Fibroblast of the conjunctiva (primary cell): ENCODE measurements at regions not wholly inside any gene's neighbourhood (a gene's known extent, or its start where the extent isn't known, plus 50 kb on each side); places are given as distances from the start of the nearest gene placed in this dataset.

Experiments
- DNase-seq: peaks from one replicate; pipeline ENCODE4 v3.0.0-alpha.2; 2010; ENCODE audit warnings: low read depth

- no peak for DNase-seq
These were observed 234.5 kb downstream of the LMO4 start for GRCh38 chr1:87563211-87563610.

GRCh38 chr1:87565861-87566260 is 237.2 kb downstream of the LMO4 start:
- no peak for DNase-seq

GRCh38 chr1:87568005-87568404 is 239.3 kb downstream of the LMO4 start:
- no peak for DNase-seq

DNA sequence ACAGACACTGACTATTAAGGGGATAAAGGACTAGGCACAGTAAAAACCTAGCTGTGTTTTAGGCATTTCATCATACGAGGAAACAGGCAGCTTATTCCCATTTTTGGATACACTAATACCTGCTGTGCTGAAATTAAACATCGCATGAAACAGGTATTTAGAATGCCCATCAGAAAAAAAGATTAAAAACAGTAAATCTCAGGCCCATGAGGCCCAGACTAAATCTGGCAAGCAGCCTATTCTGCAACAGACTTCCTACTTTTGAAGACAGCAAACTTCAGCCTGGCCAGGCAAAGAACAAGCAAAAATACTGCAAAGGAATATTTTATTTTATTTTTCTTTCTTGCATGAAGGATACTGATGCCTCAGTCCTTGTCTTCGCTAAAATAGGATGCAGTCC is 240.2 kb downstream of the LMO4 start:
- DNase-seq: no peak

- no peak for DNase-seq
These were observed 243.3 kb downstream of the LMO4 start for GRCh38 chr1:87572008-87572407.

- DNase-seq: no peak
These were observed 244.2 kb downstream of the LMO4 start for GRCh38 chr1:87572891-87573290.

- DNase-seq: no peak
These were observed 246.8 kb downstream of the LMO4 start for GRCh38 chr1:87575528-87575927.

GRCh38 chr1:87578464-87578863 is 249.8 kb downstream of the LMO4 start:
- DNase-seq: no peak

DNA sequence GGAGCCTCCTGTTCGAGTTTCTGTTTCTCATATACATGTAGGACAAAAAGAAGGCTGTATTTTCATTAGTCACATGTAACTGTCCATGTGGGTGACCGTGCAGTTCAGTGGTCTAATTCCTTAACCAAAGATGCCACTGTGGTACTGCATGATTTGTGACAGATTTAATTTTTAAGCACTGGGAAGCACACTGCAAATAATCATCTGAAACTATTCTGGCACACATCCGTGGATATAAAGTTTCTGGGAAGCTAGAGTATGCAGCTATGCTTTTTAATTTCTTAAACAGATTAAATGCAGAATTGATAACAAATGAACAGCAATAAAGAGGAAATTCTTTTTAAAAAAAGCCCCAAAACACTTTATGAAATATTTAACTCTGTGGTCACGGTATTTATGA is 254.8 kb downstream of the LMO4 start:
- no peak for DNase-seq

DNA sequence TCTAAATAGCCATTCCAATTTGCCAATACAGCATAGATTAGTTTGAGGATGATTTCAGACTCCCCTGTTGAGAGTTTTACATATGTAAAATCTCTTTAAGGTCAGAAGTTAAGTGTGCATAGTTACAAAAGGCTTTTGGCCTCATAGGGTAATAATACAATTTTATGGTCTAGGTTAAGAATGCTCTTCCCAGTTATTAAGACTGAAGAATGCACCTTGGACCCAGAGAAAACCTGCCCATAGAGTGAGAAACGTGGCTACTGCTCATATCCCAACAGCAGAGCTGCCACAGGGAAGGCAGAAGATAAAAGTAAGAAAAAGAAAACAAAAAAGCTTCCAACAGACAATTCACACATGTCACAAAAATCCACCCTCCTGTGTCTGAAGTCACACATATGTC is 255.9 kb downstream of the LMO4 start:
- DNase-seq: no peak

DNA sequence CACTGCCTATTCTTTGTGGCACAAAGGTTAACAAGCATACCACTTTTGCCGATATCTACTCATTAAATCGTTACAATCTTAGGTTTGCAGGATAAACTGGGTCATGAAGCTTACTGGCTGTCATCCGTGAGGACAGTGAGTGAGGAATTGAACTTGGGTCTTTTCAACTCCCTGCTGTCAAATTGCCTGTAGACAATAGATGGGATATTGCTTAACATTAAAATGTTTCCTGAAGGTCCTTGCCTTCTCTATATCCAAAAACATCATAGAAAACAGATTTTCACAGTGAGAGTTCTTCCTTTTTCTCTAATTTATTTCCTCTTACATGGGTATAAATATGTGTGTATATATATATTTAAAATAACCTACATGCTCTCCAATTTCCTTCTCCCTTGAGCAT is 257.8 kb downstream of the LMO4 start:
- DNase-seq: no peak

DNA sequence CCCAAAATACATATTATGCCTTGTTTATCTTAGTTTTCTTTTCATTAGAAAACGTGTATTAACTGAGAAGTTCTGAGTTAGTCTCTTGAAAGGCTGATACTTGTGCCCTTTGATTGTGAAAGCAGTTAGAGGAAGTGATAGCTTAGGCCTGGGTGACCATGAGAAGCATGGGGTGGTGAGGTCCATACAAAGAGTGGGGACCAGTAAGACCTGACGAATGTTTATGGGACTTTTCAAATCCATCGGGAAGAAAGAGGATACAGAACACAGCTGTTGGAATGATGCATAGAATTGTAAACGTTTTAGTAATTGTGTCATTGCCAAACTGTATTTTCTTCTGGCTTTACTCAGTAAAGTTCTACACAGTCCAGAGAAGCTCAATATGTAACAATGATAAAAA is 259.8 kb downstream of the LMO4 start:
- no peak for DNase-seq

DNA sequence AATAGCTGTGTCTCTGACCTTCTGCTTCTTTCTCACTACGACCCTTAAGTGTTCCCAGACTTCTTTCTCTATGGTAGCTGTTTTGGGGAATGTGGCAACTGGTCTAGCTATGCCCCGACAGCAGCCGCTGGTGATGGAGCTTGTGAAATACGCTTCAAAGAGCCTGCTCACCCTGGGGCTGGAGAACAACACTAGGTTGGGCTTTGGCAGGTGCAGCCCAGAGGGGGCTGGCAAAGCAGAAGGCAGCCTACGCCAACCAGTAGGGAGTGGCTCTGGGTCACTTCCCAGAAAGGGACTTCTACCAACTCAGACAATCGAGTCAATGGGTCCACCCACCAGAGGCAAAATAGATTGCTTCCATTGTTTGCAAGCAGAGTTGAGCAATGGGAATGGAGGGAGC is 262.8 kb downstream of the LMO4 start:
- DNase-seq: no peak

GRCh38 chr1:87592156-87592555 is 263.5 kb downstream of the LMO4 start:
- no peak for DNase-seq

GRCh38 chr1:87594736-87595383 is 266.2 kb downstream of the LMO4 start:
- no peak for DNase-seq

DNA sequence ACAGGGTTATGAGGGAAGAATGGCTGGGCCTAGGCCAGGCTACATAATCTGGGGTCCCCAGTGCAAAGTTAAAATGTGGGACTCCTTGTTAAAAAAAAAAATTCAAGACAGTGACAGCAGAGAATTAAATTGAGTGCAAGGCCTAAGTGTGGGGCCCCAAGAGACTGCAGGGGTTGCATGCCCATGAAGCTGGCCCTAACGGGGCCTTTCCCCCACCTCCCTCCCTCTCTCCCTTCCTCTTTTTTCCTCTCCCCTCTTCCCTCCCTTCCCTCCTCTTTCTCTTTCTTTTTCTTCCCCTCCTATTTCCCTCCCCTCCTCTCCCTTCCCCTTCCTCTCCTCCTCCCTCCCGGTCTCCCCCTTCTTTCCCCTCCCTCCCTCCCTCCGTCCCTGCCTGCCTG is 266.7 kb downstream of the LMO4 start:
- no peak for DNase-seq

DNA sequence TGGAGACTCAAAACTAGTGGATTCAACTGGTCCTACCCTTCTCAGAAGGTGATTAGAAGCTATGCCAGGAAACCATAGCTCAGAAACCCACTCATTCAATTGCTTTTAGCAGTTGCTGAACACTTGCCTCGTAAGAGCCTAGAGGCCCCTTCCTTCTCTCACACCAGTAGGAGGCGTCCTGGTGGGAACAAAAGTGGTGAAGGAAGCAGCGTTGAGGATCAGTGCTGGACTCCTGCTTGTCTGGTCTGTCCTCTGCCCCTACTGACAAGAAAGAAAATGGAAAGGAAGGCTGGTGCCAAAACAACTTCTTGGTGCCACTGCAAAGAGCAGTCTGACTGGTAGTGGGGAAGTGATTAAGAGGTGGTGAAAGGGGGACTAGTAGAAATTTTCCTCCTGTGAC is 269.7 kb downstream of the LMO4 start:
- DNase-seq: no peak

DNA sequence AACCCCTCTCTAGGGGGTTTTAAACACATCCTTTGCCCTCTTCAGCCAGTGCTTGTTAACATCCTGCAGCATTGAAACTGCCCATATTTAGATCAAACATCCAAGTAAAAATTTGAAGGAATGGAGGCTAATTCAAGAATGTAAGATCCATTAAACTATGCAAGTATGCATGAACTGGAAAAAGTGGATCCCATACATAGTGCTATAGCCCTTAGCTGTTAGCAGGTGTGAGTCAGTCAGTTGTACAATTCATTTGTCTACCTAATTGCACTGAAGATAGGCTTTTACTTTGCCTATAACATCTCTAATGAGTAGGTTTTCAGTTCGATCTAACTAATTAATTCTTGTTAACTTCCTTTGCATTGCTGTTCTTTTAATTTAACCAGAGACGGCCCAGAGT is 270.9 kb downstream of the LMO4 start:
- no peak for DNase-seq

DNA sequence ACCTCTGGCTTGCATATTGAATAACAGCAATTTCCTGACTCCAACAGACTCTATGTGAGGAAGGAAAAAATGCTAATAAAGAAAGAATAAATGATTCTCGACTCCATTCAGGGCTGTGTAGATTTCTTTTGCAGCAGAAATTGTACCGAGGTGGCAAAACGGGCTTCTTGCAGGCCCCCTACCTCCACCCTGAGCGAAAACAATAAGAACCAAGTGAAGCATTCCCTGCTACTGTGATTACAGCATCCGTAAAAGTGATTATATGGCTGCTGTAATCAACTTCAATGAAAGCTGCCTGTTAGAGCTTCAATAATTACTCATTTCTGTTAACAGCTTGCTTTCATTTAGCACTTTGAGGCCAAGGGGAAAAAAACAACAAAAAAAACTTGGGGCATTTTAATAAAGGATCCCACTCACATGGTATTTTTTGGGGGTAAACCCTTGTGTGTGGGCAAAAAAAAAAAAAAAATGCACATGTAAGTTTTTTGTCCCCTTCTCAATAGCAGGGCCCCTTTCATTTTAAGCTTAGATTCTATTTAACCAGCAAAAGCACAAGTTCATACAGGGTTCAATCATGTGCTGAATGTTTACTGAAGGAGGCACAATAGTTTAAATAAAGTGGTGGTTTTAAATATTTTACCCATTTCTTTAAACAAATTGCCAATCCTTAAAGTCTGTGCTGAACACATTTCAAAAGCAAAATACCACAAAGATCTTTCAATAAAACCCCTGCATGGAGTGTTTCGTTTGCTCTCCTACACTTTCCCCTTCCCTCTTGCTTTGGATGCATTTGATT is 271.6 kb downstream of the LMO4 start:
- no peak for DNase-seq

- no peak for DNase-seq
These were observed 272.2 kb downstream of the LMO4 start for GRCh38 chr1:87600854-87601253.

GRCh38 chr1:87603626-87604025 is 274.9 kb downstream of the LMO4 start:
- no peak for DNase-seq

- no peak for DNase-seq
These were observed 284.3 kb downstream of the LMO4 start for GRCh38 chr1:87612956-87613355.

- DNase-seq: no peak
These were observed 286.8 kb downstream of the LMO4 start for GRCh38 chr1:87615491-87615890.

GRCh38 chr1:87615901-87616300 is 287.2 kb downstream of the LMO4 start:
- no peak for DNase-seq
